ENCODE measurements at regions not wholly inside any gene's neighbourhood (a gene's known extent, or its start where the extent isn't known, plus 50 kb on each side); places are given as distances from the start of the nearest gene placed in this dataset.

DNA sequence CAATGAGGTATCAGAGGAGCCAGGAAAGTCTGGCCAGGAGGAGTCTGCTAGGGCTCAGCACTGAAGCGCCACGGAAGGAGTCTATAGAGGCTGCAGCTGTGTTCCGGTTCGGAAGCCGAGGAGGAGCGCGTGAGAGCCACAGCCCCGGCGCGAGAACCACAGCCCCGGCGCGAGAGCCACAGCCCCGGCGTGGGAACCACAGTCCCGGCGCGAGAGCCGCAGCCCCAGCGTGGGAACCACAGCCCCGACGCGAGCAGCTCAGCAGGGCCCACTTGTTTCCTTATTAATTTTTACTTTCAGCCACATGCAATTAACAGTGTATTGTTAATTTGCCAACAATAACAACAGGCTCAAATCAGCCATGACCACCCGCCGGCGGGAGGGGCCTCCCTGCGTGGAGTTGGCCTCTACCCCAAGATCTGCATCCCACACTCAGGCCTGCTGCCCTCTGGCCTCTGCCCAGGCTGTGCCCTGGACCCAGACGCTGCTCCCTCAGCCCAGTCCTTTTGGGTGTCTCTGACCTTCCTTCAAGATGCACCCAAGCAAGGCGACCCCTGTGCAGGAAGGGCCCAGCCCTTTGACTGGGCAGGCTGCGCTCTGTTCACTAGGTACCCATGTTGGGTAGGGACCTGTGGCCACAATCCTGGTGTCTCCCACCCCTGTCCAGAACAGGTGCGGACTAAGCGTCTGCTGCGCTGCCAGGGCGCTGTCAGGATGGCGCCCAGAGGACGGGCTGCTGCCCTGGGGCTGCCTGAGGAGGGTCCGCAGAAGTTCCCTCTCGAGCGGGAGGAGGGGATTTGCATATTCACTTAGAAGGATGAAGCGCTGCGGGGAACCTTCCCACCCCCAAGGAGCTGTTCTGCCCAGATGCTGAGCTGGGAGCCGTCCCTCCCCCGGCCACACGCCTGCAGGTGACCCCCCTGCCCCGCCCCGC lies 113.8 kb downstream of the ADRA2C start:
- TF ChIP-seq, protein P1, sequence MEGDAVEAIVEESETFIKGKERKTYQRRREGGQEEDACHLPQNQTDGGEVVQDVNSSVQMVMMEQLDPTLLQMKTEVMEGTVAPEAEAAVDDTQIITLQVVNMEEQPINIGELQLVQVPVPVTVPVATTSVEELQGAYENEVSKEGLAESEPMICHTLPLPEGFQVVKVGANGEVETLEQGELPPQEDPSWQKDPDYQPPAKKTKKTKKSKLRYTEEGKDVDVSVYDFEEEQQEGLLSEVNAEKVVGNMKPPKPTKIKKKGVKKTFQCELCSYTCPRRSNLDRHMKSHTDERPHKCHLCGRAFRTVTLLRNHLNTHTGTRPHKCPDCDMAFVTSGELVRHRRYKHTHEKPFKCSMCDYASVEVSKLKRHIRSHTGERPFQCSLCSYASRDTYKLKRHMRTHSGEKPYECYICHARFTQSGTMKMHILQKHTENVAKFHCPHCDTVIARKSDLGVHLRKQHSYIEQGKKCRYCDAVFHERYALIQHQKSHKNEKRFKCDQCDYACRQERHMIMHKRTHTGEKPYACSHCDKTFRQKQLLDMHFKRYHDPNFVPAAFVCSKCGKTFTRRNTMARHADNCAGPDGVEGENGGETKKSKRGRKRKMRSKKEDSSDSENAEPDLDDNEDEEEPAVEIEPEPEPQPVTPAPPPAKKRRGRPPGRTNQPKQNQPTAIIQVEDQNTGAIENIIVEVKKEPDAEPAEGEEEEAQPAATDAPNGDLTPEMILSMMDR (IDR thresholded peaks at IDR 0.05) = no peak
- no peak for TF ChIP-seq POLR2A (IDR thresholded peaks at IDR 0.05)
- TF ChIP-seq POLR2AphosphoS5 (IDR thresholded peaks at IDR 0.05) = no peak
- TF ChIP-seq EP300 (IDR thresholded peaks at IDR 0.05) = no peak
